Gastrocnemius medialis (tissue), 4 donors: ENCODE measurements at regions not wholly inside any gene's neighbourhood (a gene's known extent, or its start where the extent isn't known, plus 50 kb on each side); places are given as distances from the start of the nearest gene placed in this dataset.
A peak's percentile ranks its signal among the peaks of the same experiment; 100 is the strongest.

Experiments used
- ATAC-seq, 2 donors: fragments of 150-250 bp; one replicate each; pipeline ENCODE4 v1.9.1; 2016
- DNase-seq, 2 donors: peaks; one replicate each; pipeline ENCODE4 v3.0.0-alpha.2; 2019
- H3K27ac ChIP-seq, 4 donors: fragments of 200-600 bp; sonication (generic); 1 replicate in 1 of 4; 2 replicates in 3 of 4; pipeline ENCODE4 v1.5.1; 2016 to 2018; ENCODE audit warnings: mild to moderate bottlenecking in 2 of 4, moderate library complexity in 1 of 4
- H3K27me3 ChIP-seq, 3 donors: fragments of 200-600 bp; sonication (generic) in 2 of 3; 1 replicate in 1 of 3; 2 replicates in 2 of 3; pipeline versions ENCODE4 v1.5.1 to v1.6.0; 2016 to 2019; ENCODE audit warnings: mild to moderate bottlenecking in 1 of 3, moderate library complexity in 1 of 3
- H3K36me3 ChIP-seq, 2 donors: fragments of 200-600 bp; sonication (generic) in 1 of 2; one replicate each; pipeline ENCODE4 v1.5.1; 2017 to 2018
- H3K4me1 ChIP-seq, 2 donors: fragments of 200-600 bp; sonication (generic) in 1 of 2; one replicate each; pipeline ENCODE4 v1.5.1; 2016 to 2017; ENCODE audit warnings: mild to moderate bottlenecking in 2 of 2
- H3K4me3 ChIP-seq, 4 donors: fragments of 200-600 bp; sonication (generic) in 3 of 4; 1 replicate in 1 of 4; 2 replicates in 3 of 4; pipeline ENCODE4 v1.5.1; 2016 to 2019; ENCODE audit warnings: mild to moderate bottlenecking in 2 of 4
- H3K9me3 ChIP-seq, 3 donors: fragments of 200-600 bp; sonication (generic) in 2 of 3; 1 replicate in 1 of 3; 2 replicates in 2 of 3; pipeline ENCODE4 v1.5.1; 2016 to 2019
- CTCF ChIP-seq, 5 experiments: fragments of 450-650 bp in 3 of 5; fragments of 200-600 bp in 2 of 5; sonication (generic) in 2 of 5; IDR thresholded peaks in 4 of 5; conservative IDR thresholded peaks in 1 of 5; 1 replicate in 4 of 5; 2 replicates in 1 of 5; pipeline ENCODE4 v1.5.1; 2016 to 2019; ENCODE audit warnings: antibody characterized with exemption in 5 of 5, mild to moderate bottlenecking in 3 of 5, moderate library complexity in 3 of 5
- POLR2A ChIP-seq, 2 donors: fragments of 450-650 bp; IDR thresholded peaks; one replicate each; pipeline ENCODE4 v1.6.1; 2017; ENCODE audit warnings: antibody characterized with exemption in 2 of 2, mild to moderate bottlenecking in 2 of 2, moderate library complexity in 2 of 2
- in situ Hi-C, 4 donors: fragments of 200-750 bp; cut with MboI; loops; one replicate each; pipeline versions ENCODE4 v1.15.0 to v1.8.0; 2017; ENCODE audit warnings: low sequenced_read_pairs in 4 of 4
- intact Hi-C: fragments of 100-400 bp; cut with DNase I; formaldehyde crosslinking; loops from one replicate; pipeline ENCODE4 v1.15.1; 2023; ENCODE audit warnings: low total_unique reads

- ATAC-seq, result no peak
- DNase-seq, result peak in 1 of 2 donors; percentile 3
- TF ChIP-seq CTCF (IDR thresholded peaks at IDR 0.05 in 4 of 5, conservative IDR thresholded peaks at IDR 0.05 in 1 of 5), result no peak
- no peak for TF ChIP-seq POLR2A (IDR thresholded peaks at IDR 0.05)
- Histone ChIP-seq H3K4me1 (no peaks in the 10 kb centered on the region), H3K36me3 (no peaks in the 10 kb centered on the region), H3K4me3 (no peak overlapping the region), H3K9me3 (no peaks in the 10 kb centered on the region), H3K27ac (no peak overlapping the region), H3K27me3 (no peaks in the 10 kb centered on the region)
- in situ Hi-C loops, result no loop called here
- intact Hi-C loops, result no loop called here
These were observed 213.4 kb downstream of the CYB561 start for GRCh38 chr17:63232565-63233310.

- TF ChIP-seq POLR2A (IDR thresholded peaks at IDR 0.05), result no peak
- TF ChIP-seq CTCF (IDR thresholded peaks at IDR 0.05 in 4 of 5, conservative IDR thresholded peaks at IDR 0.05 in 1 of 5), result no peak
- in situ Hi-C loops, result no loop called here
- Histone ChIP-seq H3K36me3 (no peaks in the 10 kb centered on the region), H3K4me1 (no peaks in the 10 kb centered on the region), H3K27me3 (no peaks in the 10 kb centered on the region), H3K9me3 (no peaks in the 10 kb centered on the region), H3K27ac (no peak overlapping the region), H3K4me3 (no peak overlapping the region)
- ATAC-seq, result no peak
- DNase-seq, result no peak
- intact Hi-C loops, result no loop called here
These were observed 206.0 kb downstream of the CYB561 start for GRCh38 chr17:63240106-63240505.

GRCh38 chr17:63246344-63246743 is 199.8 kb downstream of the CYB561 start:
- Histone ChIP-seq H3K4me1 (no peaks in the 10 kb centered on the region), H3K27me3 (no peaks in the 10 kb centered on the region), H3K4me3 (no peak overlapping the region), H3K27ac (no peak overlapping the region), H3K9me3 (no peaks in the 10 kb centered on the region), H3K36me3 (no peaks in the 10 kb centered on the region)
- ATAC-seq (no peak), DNase-seq (no peak)
- TF ChIP-seq CTCF (IDR thresholded peaks at IDR 0.05 in 4 of 5, conservative IDR thresholded peaks at IDR 0.05 in 1 of 5) (no peak), POLR2A (IDR thresholded peaks at IDR 0.05) (no peak)
- in situ Hi-C loops (no loop called here), intact Hi-C loops (no loop called here)

- Histone ChIP-seq H3K36me3 (no peaks in the 10 kb centered on the region), H3K27me3 (no peaks in the 10 kb centered on the region), H3K4me1 (no peaks in the 10 kb centered on the region), H3K4me3 (no peak overlapping the region), H3K27ac (no peak overlapping the region), H3K9me3 (no peaks in the 10 kb centered on the region)
- ATAC-seq (no peak), DNase-seq (no peak)
- intact Hi-C loops (no loop called here), in situ Hi-C loops (no loop called here)
- TF ChIP-seq CTCF (IDR thresholded peaks at IDR 0.05 in 4 of 5, conservative IDR thresholded peaks at IDR 0.05 in 1 of 5) (no peak), POLR2A (IDR thresholded peaks at IDR 0.05) (no peak)
These were observed 198.4 kb downstream of the CYB561 start for GRCh38 chr17:63247706-63248105.
